SU-DHL-6 (cell line): ENCODE measurements at regions not wholly inside any gene's neighbourhood (a gene's known extent, or its start where the extent isn't known, plus 50 kb on each side); places are given as distances from the start of the nearest gene placed in this dataset.

Experiments
- EZH2phosphoT487 ChIP-seq: fragments of 200-600 bp; sonication (generic), shearing (Covaris generic); conservative IDR thresholded peaks from 2 replicates; pipeline ENCODE4 v1.6.1; 2018; ENCODE audit warnings: mild to moderate bottlenecking, antibody characterized with exemption, low read length, moderate library complexity, mixed read lengths
- TF ChIP-seq, protein P1 (sequence below): fragments of 200-600 bp; sonication (generic); IDR thresholded peaks from one replicate; pipeline ENCODE4 v1.5.1; 2017; ENCODE audit warnings: antibody characterized with exemption, mild to moderate bottlenecking, low read length, moderate library complexity; ENCODE audit not compliant: insufficient read depth, poor library complexity, severe bottlenecking

DNA sequence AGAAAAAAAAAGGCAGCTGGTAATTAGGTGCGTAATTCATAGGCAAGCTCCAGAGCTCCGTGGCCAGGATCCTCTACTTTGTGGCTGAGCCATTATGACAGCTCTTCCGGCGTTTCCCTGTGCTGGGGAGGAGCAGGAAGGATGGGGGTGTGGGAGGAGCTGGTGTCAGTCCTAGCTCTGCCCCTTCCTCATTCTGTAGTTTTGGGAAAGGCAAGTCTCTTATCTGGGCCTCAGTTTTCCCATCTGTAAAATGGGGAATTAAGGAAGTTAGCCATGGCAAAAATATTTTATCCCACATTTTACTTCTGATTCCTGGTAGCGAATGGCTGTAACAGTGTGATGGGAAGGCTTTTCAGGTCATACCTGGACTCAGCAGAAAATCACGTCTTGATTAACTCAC, 81.1 kb downstream of the SEC61B start:
- no peak for TF ChIP-seq EZH2phosphoT487
- TF ChIP-seq, protein P1, sequence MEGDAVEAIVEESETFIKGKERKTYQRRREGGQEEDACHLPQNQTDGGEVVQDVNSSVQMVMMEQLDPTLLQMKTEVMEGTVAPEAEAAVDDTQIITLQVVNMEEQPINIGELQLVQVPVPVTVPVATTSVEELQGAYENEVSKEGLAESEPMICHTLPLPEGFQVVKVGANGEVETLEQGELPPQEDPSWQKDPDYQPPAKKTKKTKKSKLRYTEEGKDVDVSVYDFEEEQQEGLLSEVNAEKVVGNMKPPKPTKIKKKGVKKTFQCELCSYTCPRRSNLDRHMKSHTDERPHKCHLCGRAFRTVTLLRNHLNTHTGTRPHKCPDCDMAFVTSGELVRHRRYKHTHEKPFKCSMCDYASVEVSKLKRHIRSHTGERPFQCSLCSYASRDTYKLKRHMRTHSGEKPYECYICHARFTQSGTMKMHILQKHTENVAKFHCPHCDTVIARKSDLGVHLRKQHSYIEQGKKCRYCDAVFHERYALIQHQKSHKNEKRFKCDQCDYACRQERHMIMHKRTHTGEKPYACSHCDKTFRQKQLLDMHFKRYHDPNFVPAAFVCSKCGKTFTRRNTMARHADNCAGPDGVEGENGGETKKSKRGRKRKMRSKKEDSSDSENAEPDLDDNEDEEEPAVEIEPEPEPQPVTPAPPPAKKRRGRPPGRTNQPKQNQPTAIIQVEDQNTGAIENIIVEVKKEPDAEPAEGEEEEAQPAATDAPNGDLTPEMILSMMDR = no peak
